ENCODE measurements at regions not wholly inside any gene's neighbourhood (a gene's known extent, or its start where the extent isn't known, plus 50 kb on each side); places are given as distances from the start of the nearest gene placed in this dataset.

DNA sequence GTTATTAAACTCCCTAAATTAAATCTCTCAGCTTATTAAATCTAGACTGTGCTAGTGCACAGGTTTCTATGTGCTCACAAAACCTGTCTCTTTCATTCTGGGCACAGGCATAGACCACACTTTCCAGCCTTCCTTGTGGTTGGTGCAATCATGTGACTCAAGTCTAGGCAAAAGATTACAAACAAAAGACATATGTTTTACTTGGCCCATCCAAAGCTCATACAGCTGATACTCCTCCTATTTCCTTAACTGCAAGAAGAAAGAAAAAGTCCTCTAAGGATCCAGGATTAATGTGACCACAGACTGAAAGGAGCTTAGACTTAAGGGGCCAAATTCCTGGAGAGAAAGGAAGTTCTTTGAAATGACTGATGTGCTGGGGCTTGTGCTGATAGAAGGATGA lies 731.3 kb upstream of the RAB6C start:
- no peak for DNase-seq

DNA sequence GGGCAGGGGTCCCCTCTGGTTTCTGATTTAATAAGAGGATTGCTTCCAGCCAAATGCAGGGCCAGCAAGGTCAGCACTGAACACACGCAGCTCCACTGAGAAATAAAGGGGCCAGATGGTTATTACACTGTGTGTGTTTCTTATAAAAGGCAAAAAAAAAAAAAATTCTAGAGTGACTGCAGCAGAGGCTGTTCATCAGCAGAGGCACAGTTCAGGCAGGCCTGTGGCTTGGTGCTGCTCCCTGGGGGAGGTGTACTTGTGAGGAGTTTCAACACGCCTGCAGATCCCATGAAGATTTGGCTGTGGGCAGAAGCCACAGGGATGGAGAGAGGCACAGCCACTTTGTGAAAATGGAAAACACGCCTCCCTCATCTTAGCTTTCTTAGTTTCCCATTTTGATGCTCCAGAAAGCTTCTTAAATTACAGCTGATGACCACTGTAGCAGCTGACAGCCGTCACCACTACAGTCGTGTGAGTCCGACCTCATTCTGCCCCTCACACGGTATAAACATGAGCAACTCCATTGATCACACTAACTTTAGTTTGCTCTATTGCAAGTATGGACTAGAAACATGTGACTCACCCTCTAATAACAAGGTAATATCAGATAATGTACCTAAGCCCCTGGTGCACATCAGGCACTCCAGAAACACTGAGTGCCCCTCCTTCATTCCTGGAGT lies 726.5 kb upstream of the RAB6C start:
- DNase-seq = no peak

- no peak for DNase-seq
Observed at GRCh38 chr2:129253461-129253812, 726.0 kb upstream of the RAB6C start.

DNA sequence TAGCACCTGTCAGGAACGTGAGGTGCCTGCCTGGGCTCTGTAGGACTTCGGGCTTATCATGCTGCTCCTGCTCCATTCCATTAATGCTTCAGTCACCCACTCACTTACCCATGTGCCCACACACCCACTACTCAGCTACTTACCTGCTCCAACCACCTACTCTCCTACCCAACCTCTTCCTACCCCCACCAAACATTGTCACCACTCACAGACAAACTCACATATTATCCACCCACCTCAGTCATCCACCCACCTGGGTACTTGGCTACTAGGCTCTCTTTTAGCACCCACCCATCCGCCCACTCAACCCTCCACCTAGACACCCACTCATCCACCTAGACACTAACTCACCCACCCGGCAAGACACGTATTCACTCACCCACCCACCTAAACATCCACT lies 724.7 kb upstream of the RAB6C start:
- no peak for DNase-seq

GRCh38 chr2:129255610-129256313 lies 723.7 kb upstream of the RAB6C start:
- no peak for DNase-seq

- no peak for DNase-seq
Observed at GRCh38 chr2:129256642-129257041, 722.8 kb upstream of the RAB6C start.

GRCh38 chr2:129262934-129263333 lies 716.5 kb upstream of the RAB6C start:
- no peak for DNase-seq

DNA sequence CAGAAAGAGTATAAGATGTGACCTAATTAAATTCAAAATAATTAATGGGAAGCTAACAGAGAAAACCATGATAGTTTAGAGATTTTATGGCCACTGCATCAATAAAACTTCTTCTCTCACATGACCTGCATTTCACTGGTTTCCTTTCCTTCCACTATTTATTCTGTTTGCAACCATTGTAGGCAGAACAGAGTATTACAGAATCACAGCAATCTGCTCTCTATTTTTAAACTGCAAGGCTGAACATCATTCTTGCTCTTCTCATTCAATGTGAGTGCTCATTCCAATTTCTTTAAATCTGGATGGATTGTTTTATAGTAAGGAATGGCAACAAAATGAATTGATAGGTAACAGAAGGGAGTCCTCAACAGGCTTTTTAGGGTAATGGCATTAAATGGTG lies 715.5 kb upstream of the RAB6C start:
- DNase-seq = no peak

DNA sequence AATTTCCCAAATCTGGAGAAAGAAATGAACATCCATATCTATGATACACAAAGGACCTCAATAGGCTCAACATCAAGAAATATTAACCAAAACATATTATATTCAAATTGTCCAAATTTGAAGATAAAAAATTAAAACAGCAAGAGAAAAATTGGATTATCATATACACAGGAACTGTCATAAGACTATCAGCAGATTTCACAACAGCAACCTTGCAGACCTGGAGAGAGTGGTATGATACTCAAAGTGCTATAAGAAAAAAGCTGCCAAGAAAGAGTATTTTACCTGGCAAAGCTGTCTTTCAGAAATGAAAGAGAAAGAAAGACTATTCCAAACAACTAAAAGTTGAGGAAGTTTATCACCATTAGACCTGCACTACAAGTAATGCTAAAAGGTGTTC lies 711.9 kb upstream of the RAB6C start:
- no peak for DNase-seq

DNA sequence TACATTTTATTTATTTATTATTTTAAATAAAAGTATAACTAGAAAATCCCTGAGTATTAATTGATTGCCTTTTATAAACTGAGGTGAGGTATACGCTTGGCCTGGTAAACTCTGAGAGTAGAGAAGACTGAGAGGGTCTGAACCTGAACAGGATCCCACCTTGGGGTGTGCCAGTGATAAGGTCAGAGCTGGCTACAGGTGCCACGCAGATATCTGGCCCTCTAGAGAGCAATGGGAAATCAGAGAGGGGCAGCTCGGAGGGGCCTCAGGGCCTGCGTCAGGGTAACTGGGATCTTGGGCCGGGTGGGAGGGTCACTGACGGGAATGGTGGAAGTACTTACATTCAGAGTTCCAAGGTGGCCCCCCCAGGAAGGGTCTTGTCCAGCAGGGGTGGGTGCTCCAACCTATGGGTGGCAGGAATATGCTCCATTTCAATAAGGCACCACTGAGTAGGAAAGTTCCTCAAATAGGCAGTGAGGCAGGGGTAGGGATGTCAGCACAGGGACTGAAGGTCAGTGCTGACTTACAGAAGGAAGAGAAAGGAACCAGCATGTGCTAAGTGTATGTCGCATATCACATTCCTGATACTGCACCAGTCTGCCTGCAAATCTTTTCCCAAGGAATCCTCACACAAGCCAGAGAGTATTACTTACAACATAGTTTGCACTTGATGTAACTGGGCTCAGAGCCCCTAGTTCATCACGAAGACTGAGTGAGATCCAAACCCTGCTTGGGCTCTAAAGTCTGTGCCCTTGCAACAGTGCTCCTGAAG lies 706.0 kb upstream of the RAB6C start:
- no peak for DNase-seq

GRCh38 chr2:129274038-129274415 lies 705.4 kb upstream of the RAB6C start:
- no peak for DNase-seq

DNA sequence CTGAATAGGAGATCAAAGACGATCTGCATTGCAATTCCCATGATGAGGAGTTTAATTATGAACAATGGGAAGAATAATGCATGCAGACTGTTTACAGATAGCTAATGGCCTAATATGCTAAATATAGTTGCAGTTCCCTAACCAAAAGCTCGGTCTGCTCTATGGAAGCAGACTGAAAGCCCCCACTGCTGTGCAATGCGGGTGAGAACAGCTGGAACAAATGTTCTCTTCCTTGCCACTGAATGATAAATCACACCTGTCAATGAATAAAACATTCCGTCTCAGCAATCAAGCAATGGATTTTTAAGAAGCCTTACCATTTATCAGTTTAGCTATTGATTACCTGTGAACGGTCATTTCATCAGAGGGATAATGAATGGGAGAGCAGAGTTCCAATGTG lies 704.5 kb upstream of the RAB6C start:
- DNase-seq = no peak

DNA sequence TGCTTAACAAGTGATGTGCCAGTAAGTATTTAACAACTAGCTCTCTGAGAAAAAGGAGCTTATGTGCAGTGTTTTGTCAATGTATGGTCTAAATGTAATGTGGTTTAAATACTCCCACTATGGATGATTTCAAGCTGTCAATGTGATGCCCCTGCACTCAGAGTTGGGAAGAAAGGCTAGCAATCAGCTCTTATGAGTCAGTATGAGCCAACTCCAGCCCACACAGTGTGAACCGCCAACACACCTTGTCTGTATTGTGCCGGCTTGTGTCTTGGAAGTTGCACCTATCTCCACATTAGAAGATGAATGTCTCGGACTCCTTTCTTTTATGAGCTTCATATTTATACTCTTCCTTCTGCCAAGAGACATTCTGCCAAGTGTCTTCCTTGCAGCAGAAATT lies 703.8 kb upstream of the RAB6C start:
- no peak for DNase-seq

DNA sequence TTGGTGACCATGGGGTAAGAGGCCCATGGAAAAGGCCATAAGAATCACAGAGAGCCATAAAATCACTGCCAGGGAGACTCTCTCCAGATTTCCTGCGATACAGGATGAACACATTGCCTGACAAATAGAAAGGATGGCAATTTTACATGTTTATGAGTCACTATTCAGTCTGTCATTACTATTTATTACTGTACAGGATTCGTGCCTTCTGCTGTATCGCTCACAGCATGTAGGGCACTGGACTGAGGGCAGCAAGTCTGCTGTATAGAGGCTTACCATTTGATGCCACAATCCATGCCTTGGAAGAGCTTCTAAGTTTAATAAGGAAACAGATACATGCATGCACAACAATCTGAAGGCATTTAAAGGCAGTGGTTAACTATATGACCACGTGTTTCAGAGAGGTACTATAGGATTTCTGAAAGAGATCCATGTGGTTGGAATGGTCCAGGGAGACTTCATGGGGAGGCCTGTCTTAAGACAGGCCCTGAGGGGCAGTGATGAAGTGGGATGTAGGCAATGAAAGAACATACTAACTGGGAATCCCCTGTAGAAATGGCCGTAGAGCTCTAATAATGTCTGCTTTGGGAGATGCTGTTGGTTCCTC lies 702.4 kb upstream of the RAB6C start:
- DNase-seq = no peak

- DNase-seq = no peak
Observed at GRCh38 chr2:129277585-129277981, 701.9 kb upstream of the RAB6C start.

DNA sequence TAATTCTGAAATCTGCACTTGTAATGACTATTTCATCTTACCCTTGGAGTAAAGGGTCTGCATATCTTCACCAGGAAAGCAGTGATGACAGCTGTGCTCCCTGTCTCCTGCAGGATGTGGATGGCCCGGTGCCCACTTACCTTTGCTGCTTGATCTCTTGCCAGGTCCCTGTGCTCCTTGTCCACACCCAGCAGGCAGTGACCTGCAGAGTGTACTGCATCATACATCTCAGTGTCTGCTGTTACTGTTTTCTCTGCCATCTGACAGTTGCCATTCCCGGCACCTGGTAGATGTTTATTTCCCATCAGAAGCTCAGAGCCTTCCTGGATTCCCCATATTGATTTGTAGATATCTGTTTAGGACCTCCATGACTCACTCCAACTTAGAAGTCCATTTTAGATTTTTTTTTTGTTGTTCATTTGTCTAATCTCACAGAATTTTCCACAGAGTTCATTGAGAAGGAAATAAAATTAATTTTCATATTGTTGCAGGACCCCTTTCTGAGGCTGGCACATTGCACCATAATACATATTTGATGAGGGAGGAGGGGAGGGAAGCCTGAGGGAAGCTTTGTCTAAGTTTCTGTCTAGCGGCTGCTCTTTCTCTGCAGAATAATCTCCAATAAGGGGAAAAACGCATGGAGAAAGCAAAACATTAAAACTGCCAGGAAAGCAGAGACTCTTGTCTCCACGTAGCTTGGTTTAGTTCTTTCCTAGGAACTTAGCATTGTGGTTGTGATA lies 697.5 kb upstream of the RAB6C start:
- DNase-seq = no peak

DNA sequence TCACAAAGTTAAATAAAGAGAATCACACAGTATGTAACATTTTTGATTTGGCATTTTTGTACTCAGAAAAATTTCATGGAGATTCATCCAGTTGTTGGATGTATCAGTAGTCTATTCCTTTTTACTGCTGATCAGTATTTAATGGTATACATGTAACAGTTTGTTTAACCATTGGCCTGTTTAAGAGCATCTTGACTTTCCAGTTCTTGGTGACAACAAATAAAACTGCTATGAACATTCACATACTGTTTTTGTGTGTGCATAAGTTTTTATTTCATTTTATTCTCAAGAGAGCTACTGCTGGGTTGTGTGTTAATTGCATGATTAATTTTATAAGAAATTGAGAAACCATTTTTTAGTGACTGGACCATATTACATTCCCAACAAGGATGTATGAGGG lies 694.5 kb upstream of the RAB6C start:
- no peak for DNase-seq

- no peak for DNase-seq
Observed at GRCh38 chr2:129293326-129293725, 686.1 kb upstream of the RAB6C start.

GRCh38 chr2:129296396-129296795 lies 683.1 kb upstream of the RAB6C start:
- no peak for DNase-seq

DNA sequence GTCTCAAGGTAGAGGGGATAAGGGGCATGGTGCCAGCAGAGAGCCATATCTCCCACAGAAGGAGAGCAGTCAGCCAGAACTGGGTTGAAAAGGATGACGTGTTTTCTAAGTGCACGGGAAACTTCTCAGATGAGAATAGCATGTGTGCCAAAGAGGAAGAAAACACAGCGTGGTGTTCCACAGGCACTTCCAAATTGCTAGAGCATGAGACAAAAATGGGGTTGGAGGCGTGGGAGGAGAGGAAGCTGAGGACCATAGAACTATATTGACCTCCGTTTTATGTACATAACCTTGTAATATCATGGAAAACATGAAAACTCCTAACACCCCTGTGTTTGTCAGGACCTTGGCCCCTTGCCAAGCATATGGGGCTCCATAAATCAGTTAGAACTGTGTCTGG lies 682.7 kb upstream of the RAB6C start:
- DNase-seq = no peak

DNA sequence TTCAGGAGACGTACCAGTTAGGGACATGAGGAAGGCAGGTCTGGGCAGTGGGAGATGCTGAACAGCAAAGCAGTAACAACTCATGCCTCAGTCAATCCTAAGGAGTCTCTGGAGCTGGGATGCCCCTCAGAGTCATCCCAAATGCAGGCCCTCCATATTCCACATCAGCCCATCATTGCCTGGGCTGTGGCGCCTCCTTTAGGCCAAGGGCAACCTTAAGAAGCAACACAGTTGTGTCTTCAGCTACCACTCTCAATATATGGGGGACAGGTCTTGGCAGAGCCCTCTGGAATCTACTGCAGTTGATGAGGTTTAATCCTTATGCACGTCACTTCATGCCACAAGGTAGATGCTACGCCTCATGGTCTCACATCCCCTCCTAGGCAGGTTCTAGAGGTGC lies 682.0 kb upstream of the RAB6C start:
- no peak for DNase-seq

DNA sequence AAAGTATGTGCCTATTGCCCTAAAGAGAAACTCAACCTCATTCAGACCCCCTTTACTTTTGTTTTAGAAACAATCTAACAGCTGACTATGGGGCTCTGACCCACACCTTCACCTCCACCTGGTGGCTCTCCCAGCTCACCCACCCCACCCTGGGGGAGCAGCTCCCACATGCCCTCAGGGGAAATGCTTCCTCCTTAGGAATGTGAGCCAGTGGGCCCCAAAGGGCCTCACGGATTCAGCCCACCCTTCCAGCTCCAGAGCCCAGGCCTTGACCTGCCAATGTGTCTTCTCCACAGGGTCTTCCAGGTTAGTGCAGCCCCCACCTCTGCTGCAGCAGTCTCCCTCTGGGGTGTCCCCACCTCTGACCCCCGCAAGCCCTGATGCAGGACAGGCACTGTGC lies 680.1 kb upstream of the RAB6C start:
- DNase-seq = no peak

DNA sequence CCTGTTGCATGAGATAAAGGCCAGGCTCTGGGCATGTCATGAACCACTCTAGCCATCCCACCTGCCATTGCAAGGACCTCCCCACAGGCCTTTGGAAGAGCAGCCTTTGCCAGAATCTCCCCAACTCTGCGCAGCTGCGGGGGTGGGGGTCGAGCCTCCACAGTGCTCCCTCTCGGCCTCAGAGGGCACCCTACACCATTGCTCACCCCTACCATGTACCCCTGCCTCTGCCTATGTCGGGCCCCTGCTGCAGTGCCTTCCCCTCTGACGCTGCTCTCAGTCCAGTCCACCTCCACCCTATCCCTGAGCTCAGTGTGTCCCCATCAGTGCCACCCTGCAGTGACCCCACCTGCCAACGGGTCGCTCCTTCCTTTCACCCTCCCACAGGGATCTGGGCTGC lies 679.7 kb upstream of the RAB6C start:
- DNase-seq = no peak

Measured in CD4-positive, alpha-beta T cell treated with Interleukin-4 for 1 hour (primary cell).